ENCODE measurements at regions not wholly inside any gene's neighbourhood (a gene's known extent, or its start where the extent isn't known, plus 50 kb on each side); places are given as distances from the start of the nearest gene placed in this dataset.

DNA sequence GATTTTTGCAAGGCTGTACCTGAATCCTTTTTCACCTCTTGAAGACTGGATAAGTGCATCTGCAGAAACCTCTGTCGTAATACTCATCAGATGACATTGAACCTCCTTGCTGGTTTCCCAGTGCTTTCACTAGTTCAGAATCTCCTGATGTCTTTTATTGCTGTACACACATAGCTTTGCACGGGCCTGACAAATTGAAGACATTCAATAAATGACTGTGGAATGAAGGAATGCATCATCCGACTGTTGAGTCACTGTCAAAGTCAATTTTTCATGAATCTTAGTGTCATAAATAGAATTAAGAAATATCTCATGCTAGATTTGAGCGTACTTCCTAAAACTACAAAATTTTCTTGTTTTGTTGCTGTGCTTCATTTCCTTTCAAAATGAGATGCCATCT lies 598.2 kb upstream of the MAP3K7 start:
- TF ChIP-seq, protein P1, sequence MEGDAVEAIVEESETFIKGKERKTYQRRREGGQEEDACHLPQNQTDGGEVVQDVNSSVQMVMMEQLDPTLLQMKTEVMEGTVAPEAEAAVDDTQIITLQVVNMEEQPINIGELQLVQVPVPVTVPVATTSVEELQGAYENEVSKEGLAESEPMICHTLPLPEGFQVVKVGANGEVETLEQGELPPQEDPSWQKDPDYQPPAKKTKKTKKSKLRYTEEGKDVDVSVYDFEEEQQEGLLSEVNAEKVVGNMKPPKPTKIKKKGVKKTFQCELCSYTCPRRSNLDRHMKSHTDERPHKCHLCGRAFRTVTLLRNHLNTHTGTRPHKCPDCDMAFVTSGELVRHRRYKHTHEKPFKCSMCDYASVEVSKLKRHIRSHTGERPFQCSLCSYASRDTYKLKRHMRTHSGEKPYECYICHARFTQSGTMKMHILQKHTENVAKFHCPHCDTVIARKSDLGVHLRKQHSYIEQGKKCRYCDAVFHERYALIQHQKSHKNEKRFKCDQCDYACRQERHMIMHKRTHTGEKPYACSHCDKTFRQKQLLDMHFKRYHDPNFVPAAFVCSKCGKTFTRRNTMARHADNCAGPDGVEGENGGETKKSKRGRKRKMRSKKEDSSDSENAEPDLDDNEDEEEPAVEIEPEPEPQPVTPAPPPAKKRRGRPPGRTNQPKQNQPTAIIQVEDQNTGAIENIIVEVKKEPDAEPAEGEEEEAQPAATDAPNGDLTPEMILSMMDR (IDR thresholded peaks at IDR 0.05) = no peak
- no peak for TF ChIP-seq POLR2A (IDR thresholded peaks at IDR 0.05)
